GM19043 (cell line): ENCODE measurements at regions not wholly inside any gene's neighbourhood (a gene's known extent, or its start where the extent isn't known, plus 50 kb on each side); places are given as distances from the start of the nearest gene placed in this dataset.

Source experiments
- ATAC-seq: cut with Tn5 transposase; IDR thresholded peaks from one replicate; pipeline ENCODE4 v1.9.1; 2021; ENCODE audit warnings: low read depth; ENCODE audit not compliant: unreplicated experiment

DNA sequence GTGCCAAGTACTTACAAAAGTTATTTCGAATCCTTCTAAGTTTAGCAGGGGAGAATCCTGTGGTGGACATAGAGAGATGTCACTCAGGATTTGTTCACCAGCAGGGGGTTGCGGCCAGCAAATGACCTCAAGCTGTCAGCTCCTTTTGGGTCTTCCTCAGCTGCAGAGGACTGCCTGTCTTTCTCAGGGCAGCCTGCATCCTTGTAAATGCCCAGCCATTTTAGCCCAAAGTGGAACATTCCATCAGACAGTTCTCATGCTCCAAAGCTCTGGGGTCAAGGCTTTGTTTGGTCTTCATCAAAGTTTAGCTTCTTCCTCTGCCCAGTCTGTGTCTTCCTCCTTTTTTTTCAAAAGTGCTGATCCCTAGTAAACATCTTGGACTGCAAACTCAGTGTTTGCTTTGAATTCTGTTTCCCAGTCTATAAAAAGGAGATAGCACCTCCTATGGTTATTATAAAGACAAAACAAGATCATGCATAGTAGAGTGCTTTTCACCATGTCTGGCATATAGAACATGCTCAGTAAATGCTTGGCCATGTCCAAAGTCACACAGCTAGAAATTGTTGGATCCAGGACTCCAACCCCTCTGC, 156.4 kb upstream of the GATB start:
- no peak for ATAC-seq

DNA sequence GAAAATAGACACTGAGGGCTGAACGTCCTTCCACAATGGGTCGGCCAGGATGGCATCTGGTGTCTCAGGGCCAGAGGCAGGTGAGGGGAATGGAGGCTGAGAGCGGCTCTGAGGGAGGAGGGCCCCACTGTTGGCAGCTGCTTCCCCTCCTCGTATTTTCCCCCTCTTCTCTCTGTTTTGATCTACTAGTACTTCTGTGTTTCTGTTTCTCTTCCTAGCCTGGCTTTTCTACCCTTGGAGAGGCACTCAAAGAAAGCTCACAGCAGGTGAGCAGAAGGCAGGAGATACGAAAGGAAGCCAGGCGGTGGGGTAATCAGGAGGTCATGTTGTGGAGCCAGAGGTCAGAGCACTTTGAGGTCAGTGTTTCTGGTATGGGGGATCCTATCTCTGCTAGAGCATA, 151.8 kb upstream of the GATB start:
- no peak for ATAC-seq

DNA sequence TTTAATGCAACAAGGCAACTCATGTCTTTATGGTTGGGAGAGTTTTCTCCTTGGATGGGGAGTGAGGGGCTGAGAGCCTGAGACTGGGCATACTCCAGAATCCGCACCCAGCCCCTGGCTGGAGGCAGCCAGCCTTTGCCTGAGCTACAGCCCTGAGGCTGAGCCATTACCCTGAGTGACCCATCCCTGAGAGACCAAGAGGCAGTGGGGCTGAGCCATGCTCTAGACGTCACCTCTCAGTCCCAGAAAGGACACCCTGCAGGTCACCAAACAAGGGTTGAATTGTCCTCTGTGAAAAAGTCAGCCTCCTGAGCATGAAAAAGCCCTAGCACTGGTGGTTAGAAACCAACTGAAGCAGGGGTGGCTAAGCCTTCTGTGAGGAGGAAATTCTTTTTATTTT, 151.2 kb upstream of the GATB start:
- no peak for ATAC-seq

DNA sequence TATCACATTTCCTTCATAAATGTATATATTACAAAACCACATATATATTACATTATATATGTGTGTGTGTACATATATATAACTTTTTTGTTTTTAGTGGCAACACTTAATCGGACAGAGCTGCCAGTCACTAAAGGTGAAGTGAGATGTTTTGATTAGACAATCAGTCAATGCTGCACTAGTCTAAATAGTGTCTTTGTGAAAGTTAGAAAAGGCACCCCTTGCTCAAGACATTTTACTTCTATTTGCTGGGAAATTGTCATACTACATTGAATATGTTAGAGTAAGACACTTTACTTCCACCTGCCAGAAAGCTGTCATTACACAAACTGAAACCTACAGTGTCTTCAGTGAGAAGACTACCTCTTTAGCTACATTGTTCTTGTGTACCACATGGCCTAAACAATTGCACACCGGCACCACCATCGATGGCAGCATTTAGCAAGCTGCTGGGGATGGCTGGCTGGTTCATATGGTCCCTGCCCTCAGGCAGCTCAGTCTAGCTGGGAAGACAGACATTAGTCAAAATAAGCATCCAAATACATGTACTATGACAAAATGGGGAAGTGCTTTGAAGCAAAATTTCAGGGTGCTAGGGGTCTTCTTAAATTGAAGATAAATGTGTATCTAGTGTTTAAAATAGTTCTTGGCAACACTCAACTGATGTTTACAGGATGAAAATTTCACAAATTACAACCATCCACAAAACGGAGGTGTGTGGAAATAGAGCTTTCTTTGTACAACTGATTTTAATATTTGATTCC, 148.1 kb upstream of the GATB start:
- ATAC-seq, result no peak

DNA sequence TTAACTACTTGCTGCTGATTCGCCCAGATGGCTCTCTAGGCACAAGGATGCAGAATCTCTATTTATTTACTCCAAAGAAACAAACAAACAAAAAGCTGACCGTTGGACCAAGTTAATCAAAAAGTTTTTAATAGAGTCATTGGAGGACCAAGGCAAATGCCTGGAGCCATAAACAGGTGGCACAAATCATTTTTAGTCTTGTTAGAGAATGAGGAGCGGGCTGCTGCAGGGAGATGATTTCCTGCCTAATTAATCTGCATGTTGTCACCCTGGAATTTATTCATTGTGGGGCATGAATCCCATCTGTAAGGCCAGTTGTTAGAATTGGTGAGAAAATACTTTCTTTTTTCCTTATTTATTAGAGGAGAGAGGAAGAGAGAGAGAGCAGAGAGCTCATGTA, 147.4 kb upstream of the GATB start:
- ATAC-seq, result no peak

DNA sequence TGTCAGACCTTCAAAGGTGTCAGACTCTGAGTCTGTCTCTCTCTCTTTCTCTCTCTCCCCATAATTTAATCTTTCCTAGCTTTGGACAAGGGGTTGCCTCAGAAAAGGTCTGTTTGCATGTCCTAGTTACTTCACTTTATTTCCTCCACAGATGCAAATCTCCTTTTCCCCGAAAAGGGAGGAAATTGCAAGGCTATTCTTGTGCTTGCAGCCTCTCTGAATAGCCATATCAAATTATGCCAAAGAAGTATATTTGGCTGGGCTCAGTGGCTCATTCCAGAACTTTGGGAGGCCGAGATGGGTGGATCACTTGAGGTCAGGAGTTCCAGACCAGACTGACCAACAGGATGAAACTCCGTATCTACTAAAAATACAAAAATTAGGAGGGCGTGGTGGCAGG, 145.6 kb upstream of the GATB start:
- no peak for ATAC-seq

DNA sequence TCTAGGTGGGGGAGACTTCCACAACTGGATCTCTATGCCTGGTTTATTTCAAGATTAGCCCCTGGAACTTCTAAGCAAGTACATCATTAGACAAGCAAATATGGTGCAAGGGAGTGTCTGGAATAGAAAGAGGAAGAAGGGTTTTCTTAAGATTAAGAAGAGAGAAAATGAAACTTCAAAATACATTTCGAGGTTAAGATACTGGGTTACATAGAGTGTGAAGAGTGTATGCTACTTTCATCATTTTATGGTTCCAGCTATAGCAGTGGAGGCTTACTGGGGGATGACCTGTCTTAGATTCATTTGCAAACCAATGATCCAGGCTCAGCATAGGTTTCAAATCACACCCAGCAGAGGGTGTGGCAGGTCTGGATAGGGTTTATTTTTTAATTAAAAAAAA, 144.4 kb upstream of the GATB start:
- ATAC-seq, result peak; percentile 84

DNA sequence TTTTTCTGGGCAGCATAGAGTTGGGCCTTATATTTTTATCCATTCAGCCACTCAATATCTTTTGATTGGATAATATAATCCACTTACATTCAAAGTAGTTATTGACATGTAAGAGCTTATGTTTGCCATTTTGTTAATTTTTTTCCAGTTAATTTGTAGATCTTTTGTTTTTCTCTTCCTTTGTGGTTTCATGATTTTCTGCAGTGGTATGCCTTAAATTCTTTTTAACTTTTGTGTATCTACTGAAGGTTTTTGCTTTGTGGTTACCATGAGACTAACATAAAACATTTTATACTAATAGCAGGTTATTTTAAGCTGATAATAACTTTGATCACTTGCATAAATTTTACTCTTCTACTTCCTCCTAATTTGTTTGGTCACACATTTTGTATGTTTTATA, 140.8 kb upstream of the GATB start:
- ATAC-seq, result no peak

DNA sequence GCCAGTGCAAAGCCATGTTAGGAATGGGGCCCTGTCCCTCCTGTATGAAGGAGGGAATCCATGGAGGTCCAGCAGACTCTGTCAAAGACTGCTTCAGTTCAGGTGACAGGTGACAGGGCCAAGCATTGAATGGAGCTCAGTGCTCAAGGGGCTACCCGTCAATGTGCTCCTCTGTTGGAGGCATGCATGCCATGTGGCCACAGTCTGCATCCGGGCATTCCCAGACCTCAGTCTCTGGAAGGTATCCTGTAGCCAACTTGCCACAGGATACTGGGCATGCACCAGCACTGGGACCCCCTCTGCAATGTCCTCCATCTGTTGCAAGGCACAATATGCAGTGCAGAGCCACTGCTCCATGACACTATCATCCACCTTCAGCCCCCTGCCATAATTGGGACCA, 136.1 kb upstream of the GATB start:
- ATAC-seq, result no peak

DNA sequence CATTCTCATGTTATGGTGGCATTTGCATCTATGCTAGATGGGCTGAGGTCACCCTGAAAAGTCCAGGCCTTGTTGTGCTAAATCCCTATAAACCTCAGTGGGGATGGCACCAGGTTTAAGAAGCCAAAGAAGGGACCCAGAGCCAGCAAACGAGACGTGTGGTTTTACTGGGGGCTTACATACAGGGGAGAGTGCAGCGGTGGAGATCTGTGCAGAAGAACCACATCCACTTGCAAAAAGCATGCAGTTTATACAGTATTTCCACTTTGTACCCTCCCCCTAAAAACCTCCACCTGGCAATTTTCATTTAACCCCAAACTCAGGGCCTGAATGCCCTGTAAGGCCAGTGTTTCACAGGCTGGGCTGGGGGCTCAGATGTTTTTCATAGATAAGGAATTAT, 134.9 kb upstream of the GATB start:
- ATAC-seq, result no peak

DNA sequence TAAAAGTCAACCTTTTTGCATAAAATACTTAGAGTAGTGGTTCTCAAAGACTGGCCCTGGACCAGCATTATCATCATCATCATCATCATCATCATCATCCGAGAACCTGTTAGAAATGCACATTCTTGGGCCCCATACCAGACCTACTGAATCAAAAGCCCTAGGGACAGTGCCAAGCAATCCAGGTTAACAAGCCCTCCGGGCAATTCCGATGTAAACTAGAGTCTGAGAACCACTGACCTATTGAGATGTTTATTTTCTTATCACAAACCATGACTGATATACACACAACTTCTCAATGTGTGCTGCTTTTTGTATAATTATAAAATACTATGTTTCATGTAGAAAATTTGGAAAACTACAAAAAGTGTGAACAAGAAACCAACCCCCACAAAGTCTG, 133.4 kb upstream of the GATB start:
- ATAC-seq, result no peak

DNA sequence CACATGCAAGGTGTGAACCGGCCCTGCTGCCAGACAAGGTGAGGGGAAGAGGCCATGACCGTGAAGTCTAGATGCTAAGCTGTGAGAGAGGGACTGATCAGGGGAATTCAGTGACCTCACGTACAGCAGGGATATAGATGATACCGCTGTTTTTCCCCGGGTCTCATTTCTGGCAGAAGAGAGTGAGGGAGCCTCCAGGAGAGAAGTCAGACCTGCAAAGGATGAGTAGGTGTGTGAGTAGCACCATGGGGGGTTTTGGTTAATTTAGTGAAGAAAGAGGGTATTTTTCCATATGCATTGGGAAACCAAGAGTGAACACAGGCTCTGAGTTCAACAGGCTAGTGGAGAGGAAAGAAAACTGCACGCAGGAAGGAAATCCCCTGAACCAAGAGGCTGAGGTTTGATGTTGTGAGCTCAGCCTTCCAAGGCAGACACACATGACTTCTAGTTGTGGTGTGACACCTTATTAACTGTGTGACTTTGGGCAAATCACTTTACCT, 127.6 kb upstream of the GATB start:
- ATAC-seq, result no peak

DNA sequence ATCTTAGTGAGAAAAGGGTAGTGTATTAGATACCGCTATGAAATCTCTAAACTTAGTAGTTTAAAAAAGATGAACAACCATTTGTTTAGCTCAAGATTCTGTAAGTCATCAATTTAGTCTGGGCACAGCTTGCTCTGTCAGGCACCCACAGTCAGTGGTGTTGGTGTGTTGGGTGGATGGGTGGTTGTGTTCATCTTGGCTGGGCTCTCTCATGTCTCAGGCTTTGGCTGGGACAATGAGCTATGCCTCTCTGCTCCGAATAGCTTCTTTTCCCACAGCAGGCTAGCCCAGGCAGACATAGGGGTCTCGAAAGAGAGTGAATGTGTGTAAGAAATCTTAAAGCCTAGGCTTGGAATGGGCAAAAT, 127.0 kb upstream of the GATB start:
- peak; percentile 28 for ATAC-seq

DNA sequence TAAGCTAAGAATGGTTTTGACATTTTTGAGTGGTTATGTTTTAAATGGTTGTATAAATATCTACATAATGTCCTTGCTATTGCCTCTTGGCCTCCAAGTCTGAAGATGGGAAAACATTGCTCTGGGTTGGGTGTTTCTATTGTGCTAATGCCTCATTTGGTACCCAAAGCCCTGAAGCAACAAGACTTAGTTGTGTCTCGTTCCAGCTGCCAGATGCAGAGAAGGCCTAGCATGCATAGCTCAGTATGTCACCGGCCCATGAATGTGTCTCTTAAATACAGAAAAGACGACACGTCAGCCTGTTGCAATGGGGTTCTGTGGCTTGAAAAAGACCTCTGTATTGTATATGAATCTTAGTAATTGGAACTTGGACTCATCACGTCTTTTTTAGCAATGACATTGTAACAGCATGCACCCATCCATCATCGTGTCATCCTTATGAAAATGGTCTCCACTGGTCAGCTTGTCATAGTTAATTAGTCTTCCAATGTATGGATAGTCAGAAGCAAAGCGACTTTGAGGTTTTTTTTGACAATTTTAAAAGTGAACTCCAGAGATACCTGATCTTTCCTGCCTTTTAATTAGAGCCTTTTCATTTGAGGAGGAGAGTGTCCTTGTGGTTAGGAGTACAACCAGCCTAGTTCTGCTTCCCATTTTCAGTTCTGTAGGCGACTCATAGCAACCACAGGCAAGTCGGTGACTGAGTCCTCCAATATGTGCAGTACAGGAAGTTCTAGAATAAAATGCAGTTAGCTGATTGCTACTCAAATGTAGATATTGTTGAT, 126.4 kb upstream of the GATB start:
- ATAC-seq, result peak; percentile 77

DNA sequence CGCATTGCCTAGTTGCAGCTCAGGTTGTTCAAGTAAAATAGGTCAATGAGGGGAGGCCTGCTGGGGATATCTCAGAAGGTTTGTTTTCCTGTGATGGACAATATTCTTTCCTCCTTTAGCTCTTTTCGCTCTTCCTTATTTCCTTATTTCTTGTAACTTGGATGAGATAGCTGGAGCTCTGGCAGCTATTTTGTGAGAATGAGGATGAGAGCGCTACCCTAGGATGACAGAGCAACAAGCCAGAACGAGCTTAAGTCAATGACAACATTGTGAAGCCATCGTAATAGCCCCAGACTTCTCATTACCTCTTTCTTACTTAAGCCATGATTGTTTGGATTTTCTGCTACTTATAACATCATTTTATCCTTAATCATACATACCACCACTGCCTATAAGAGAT, 124.3 kb upstream of the GATB start:
- ATAC-seq, result no peak

DNA sequence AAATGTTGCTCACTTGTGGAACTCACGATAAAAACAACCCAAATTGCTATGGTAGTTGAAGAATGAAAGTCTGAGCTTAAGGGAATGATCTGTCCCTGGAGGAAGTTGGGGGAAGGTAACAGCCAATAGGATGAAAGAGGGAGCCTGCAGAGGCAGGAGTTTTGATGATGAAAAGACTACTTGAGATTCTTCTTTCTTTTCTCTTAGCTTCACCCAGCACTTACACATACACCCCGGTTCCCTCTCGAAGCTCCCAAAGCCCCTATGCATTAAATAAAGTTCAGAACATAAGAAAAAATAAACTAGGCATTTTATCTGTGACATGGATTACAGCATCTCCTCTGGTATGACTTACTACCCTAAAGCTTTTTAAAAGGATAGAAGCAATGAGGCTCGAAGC, 122.9 kb upstream of the GATB start:
- ATAC-seq, result no peak

DNA sequence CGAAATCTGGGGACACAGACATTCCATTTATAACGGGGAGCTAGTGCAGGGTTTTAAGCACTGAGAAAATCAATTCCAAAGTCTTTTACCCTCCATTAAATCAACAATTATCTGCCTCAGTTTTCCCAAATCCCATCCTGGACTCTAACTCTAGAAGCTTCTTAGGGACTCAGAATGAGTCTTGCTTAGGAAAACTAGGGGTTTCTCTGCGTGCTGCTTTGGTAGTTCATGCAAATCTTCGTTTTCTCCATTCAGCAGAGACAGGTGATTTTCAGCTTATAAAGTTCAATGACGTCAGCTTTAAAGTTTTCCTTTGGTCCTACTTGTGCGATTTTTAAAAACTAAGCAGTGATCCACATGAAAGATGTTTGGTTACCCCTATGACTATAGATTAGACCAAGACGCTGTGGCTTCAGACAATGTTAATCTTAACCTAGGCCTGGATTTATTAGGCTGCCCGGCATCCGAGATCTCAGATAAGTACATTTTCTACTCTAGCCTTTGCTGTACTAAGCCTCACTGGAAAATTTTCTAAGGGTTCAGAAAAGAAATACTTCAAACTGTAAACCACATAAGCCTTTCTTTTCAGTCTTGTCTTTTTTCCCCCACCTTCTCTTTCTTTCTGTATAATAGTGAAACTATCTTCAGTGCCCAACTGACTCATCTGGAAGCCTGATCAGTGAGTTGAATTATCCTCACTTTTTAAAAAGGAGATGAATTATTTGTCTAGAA, 121.4 kb upstream of the GATB start:
- peak; percentile 47 for ATAC-seq

DNA sequence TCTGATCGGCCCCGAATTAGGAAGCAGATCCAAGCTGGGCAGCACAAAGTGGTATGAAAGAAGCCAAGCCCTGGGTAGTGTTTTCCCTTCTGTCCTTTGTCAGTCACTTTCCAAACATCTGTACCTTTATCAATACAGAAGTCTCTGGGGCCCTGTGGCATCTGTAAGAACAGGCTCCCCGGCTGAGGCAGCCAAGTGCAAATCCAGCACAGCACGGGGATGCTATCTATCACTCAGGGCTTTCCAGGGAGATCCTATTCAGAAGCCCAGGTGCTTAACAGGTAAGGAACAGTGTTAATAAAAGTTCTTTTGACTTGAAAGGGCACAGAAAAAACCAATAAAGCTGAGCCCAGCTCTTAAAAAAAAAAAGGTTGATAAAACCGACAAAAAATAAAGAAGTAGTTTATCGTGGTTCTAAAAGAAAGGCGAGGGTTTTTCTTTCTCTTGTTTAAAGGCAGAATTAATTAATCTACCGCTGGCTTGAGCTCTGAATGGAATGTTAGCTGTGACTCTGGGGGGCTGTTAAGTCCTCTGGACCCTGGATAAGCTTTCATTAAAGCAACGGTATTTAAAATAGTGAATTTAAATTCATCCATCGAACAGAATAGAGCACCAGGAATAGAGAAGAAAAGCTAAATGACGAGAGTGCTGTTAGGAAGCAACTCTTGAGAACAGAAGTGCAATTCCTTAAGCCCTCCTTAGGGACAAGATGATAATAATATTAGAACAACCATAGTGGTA, 119.1 kb upstream of the GATB start:
- ATAC-seq, result no peak

DNA sequence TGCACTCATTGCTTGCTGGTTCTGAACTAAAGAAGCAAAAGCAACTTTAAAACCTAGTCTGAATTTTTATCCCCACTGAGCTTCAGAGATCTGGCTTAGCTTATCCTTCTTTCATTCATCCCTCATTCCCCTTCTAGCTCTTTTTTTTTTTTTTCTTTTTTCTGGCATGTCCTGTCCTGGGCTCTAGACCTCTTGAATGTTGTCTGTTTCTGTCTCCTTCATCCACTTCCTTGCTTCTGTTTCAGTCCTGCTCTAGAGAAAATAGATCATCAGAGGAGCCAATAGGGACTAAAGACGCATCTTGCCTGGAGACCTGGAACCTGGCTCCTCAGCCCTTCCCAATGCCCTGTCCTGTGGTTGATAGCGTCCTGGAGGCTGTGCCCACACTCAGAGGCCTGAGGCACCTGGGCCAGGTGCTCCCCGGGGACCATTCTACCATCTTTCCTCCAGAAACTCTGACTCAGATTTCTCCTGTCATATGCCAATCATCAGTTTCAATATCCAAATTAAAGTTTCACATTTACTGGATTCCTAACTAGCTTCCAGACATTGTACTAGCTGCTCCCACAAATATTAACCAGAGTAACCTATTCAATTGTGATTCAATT, 115.7 kb upstream of the GATB start:
- no peak for ATAC-seq

DNA sequence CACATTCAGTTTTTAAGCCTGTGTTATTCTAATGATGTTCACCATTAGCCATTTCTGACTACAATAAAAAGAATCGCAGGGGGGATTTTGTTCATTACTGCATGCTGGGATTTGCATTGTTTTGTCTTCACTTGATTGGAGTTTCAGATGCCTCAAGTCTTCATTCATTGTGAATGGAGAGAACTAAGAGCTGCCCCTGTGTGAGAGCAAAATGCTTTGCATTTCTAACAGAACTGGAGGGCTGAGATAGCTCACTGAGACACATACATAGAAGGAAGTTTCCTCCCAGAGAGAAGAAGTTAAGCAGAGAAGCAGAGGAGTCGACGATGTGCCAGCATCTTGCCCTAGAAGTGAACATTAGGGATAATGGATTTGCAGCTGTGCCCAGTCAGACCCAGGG, 113.5 kb upstream of the GATB start:
- no peak for ATAC-seq
